ENCODE measurements at regions not wholly inside any gene's neighbourhood (a gene's known extent, or its start where the extent isn't known, plus 50 kb on each side); places are given as distances from the start of the nearest gene placed in this dataset.
"Not testable (repeated sequence)": the region's sequence is repeated elsewhere in the genome, so short reads cannot be mapped to it uniquely, and the experiment has no call there.

- TF ChIP-seq CTCF (IDR thresholded peaks at IDR 0.05; ENCODE audit: borderline replicate concordance, extremely low read depth, insufficient read depth), result no peak
- FAIRE-seq (no peak), DNase-seq (no peak)
- Histone ChIP-seq H3K9me3 (ENCODE audit: control insufficient read depth in 2 of 3, insufficient read depth in 1 of 3, low read length in 3 of 3) (peaks cover 0 to 3% (median 0%) of the 10 kb centered on the region in 3 donors), H3K27ac (ENCODE audit: low read depth in 2 of 2, low read length in 2 of 2) (no peak overlapping the region), H3K9ac (ENCODE audit: low read length in 3 of 3) (no peak overlapping the region), H3K4me1 (ENCODE audit: control insufficient read depth in 2 of 3, insufficient read depth in 2 of 3, low read depth in 1 of 3, low read length in 3 of 3) (no peaks in the 10 kb centered on the region), H3K36me3 (ENCODE audit: control insufficient read depth in 2 of 3, insufficient read depth in 3 of 3, low read length in 3 of 3) (no peaks in the 10 kb centered on the region), H3K27me3 (ENCODE audit: control insufficient read depth, insufficient read depth, low read length) (no peaks in the 10 kb centered on the region), H3K4me3 (ENCODE audit: low read length in 3 of 3) (no peak overlapping the region)
- intact Hi-C loops (cut with DNase I), result no loop called here
These were observed 161.1 kb downstream of the MRPS30 start for GRCh38 chr5:44969825-44970224.

GRCh38 chr5:44970963-44971362 lies 162.2 kb downstream of the MRPS30 start:
- intact Hi-C loops (cut with DNase I); DNase-seq; FAIRE-seq; H3K36me3 ChIP-seq (ENCODE audit: control insufficient read depth in 2 of 3, insufficient read depth in 3 of 3, low read length in 3 of 3); H3K9me3 ChIP-seq (ENCODE audit: control insufficient read depth in 2 of 3, insufficient read depth in 1 of 3, low read length in 3 of 3); H3K27me3 ChIP-seq (ENCODE audit: control insufficient read depth, insufficient read depth, low read length); H3K9ac ChIP-seq (ENCODE audit: low read length in 3 of 3); H3K4me1 ChIP-seq (ENCODE audit: control insufficient read depth in 2 of 3, insufficient read depth in 2 of 3, low read depth in 1 of 3, low read length in 3 of 3); H3K27ac ChIP-seq (ENCODE audit: low read depth in 2 of 2, low read length in 2 of 2); H3K4me3 ChIP-seq (ENCODE audit: low read length in 3 of 3): not testable (repeated sequence)

GRCh38 chr5:44974813-44975212 lies 166.1 kb downstream of the MRPS30 start:
- Histone ChIP-seq H3K27ac (ENCODE audit: low read depth in 2 of 2, low read length in 2 of 2) (no peak overlapping the region), H3K36me3 (ENCODE audit: control insufficient read depth in 2 of 3, insufficient read depth in 3 of 3, low read length in 3 of 3) (no peaks in the 10 kb centered on the region), H3K4me1 (ENCODE audit: control insufficient read depth in 2 of 3, insufficient read depth in 2 of 3, low read depth in 1 of 3, low read length in 3 of 3) (no peaks in the 10 kb centered on the region), H3K9me3 (ENCODE audit: control insufficient read depth in 2 of 3, insufficient read depth in 1 of 3, low read length in 3 of 3) (peaks cover 0 to 9% (median 0%) of the 10 kb centered on the region in 3 donors), H3K9ac (ENCODE audit: low read length in 3 of 3) (no peak overlapping the region), H3K27me3 (ENCODE audit: control insufficient read depth, insufficient read depth, low read length) (no peaks in the 10 kb centered on the region), H3K4me3 (ENCODE audit: low read length in 3 of 3) (no peak overlapping the region)
- intact Hi-C loops (cut with DNase I), result no loop called here
- FAIRE-seq, result no peak
- DNase-seq, result no peak
- no peak for TF ChIP-seq CTCF (IDR thresholded peaks at IDR 0.05; ENCODE audit: borderline replicate concordance, extremely low read depth, insufficient read depth)

GRCh38 chr5:44981708-44982107 lies 173.0 kb downstream of the MRPS30 start:
- intact Hi-C loops (cut with DNase I), result no loop called here
- Histone ChIP-seq H3K9ac (ENCODE audit: low read length in 3 of 3) (no peak overlapping the region), H3K36me3 (ENCODE audit: control insufficient read depth in 2 of 3, insufficient read depth in 3 of 3, low read length in 3 of 3) (no peaks in the 10 kb centered on the region), H3K9me3 (ENCODE audit: control insufficient read depth in 2 of 3, insufficient read depth in 1 of 3, low read length in 3 of 3) (peaks cover 0 to 23% (median 0%) of the 10 kb centered on the region in 3 donors), H3K4me3 (ENCODE audit: low read length in 3 of 3) (no peak overlapping the region), H3K27me3 (ENCODE audit: control insufficient read depth, insufficient read depth, low read length) (no peaks in the 10 kb centered on the region), H3K4me1 (ENCODE audit: control insufficient read depth in 2 of 3, insufficient read depth in 2 of 3, low read depth in 1 of 3, low read length in 3 of 3) (no peaks in the 10 kb centered on the region), H3K27ac (ENCODE audit: low read depth in 2 of 2, low read length in 2 of 2) (no peak overlapping the region)
- no peak for FAIRE-seq
- TF ChIP-seq CTCF (IDR thresholded peaks at IDR 0.05; ENCODE audit: borderline replicate concordance, extremely low read depth, insufficient read depth), result no peak
- DNase-seq, result no peak

All from kidney (tissue), 13 donors.